Liver (tissue), 3 donors: ENCODE measurements at regions not wholly inside any gene's neighbourhood (a gene's known extent, or its start where the extent isn't known, plus 50 kb on each side); places are given as distances from the start of the nearest gene placed in this dataset.

Experiments
- EGR1 ChIP-seq, 2 donors: IDR thresholded peaks; 2 replicates each; pipeline ENCODE4 v1.6.1; 2016 to 2018; ENCODE audit warnings: antibody characterized with exemption in 2 of 2, low read depth in 2 of 2
- FOXA1 ChIP-seq: IDR thresholded peaks from 2 replicates; pipeline ENCODE4 v1.6.1; 2016; ENCODE audit warnings: antibody characterized with exemption
- HNF4G ChIP-seq: IDR thresholded peaks from 2 replicates; pipeline ENCODE4 v1.6.1; 2016; ENCODE audit warnings: antibody characterized with exemption
- JUND ChIP-seq, 2 donors: IDR thresholded peaks; 2 replicates each; pipeline ENCODE4 v1.6.1; 2016; ENCODE audit warnings: antibody characterized with exemption in 2 of 2
- NR2F2 ChIP-seq: IDR thresholded peaks from 2 replicates; pipeline ENCODE4 v1.6.1; 2016; ENCODE audit warnings: antibody characterized with exemption
- RAD21 ChIP-seq, 2 donors: IDR thresholded peaks; 2 replicates each; pipeline ENCODE4 v1.6.1; 2016; ENCODE audit warnings: antibody characterized with exemption in 2 of 2, mild to moderate bottlenecking in 2 of 2
- RXRA ChIP-seq, 2 donors: IDR thresholded peaks; 2 replicates each; pipeline ENCODE4 v1.6.1; 2017 to 2018; ENCODE audit warnings: antibody characterized with exemption in 2 of 2, mild to moderate bottlenecking in 1 of 2
- SP1 ChIP-seq: IDR thresholded peaks from 2 replicates; pipeline ENCODE4 v1.6.1; 2018; ENCODE audit warnings: antibody characterized with exemption, mild to moderate bottlenecking
- TAF1 ChIP-seq: conservative IDR thresholded peaks from 2 replicates; pipeline ENCODE4 v1.6.1; 2016; ENCODE audit warnings: antibody characterized with exemption, mild to moderate bottlenecking
- YY1 ChIP-seq: IDR thresholded peaks from 2 replicates; pipeline ENCODE4 v1.6.1; 2016; ENCODE audit warnings: antibody characterized with exemption, mild to moderate bottlenecking
- TF ChIP-seq, protein P1 (sequence below): fragments of 150-350 bp; IDR thresholded peaks from 2 replicates; pipeline ENCODE4 v1.5.1; 2017; ENCODE audit warnings: improper control_type of control experiment, low read depth, low read length; ENCODE audit not compliant: missing input control
- TF ChIP-seq, protein P2 (sequence below): IDR thresholded peaks from 2 replicates; pipeline ENCODE4 v1.6.1; 2016; ENCODE audit warnings: antibody characterized with exemption
- TF ChIP-seq, protein P3 (sequence below): IDR thresholded peaks from 2 replicates; pipeline ENCODE4 v1.6.1; 2016; ENCODE audit warnings: antibody characterized with exemption, mild to moderate bottlenecking
- TF ChIP-seq, protein P4 (sequence below): IDR thresholded peaks from 2 replicates; pipeline ENCODE4 v1.6.1; 2016; ENCODE audit warnings: antibody characterized with exemption
- donor health status: healthy.
- donor health status: healthy.

DNA sequence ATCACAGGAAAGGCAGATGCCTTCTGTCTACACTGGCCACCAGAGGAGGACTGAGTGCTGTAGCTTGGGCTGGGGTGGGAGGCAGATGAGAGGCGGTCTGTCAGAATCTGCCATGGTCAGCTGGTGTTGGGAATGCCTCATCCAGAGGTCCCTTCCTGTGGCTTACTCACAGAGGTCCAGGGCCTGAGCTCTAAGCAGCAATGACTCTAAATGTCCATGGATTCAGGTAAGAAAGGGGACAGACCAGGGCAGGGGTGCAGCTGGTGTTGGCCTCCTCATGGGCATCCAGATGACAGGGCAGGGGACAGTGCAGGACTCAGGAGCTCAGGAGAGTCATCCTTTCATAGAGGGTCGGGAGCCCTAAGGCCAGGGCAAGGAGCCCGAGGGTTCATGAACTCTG is 165.0 kb downstream of the ICE1 start:
- TF ChIP-seq, protein P1, sequence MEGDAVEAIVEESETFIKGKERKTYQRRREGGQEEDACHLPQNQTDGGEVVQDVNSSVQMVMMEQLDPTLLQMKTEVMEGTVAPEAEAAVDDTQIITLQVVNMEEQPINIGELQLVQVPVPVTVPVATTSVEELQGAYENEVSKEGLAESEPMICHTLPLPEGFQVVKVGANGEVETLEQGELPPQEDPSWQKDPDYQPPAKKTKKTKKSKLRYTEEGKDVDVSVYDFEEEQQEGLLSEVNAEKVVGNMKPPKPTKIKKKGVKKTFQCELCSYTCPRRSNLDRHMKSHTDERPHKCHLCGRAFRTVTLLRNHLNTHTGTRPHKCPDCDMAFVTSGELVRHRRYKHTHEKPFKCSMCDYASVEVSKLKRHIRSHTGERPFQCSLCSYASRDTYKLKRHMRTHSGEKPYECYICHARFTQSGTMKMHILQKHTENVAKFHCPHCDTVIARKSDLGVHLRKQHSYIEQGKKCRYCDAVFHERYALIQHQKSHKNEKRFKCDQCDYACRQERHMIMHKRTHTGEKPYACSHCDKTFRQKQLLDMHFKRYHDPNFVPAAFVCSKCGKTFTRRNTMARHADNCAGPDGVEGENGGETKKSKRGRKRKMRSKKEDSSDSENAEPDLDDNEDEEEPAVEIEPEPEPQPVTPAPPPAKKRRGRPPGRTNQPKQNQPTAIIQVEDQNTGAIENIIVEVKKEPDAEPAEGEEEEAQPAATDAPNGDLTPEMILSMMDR = no peak
- TF ChIP-seq, protein P2, sequence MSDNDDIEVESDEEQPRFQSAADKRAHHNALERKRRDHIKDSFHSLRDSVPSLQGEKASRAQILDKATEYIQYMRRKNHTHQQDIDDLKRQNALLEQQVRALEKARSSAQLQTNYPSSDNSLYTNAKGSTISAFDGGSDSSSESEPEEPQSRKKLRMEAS = no peak
- TF ChIP-seq SP1 (no peak), FOXA1 (no peak), EGR1 (IDR thresholded peaks at IDR 0.05; ENCODE audit: low read depth in 2 of 2) (no peak), NR2F2 (no peak), HNF4G (no peak), JUND (IDR thresholded peaks at IDR 0.05) (no peak), RAD21 (IDR thresholded peaks at IDR 0.05) (no peak), YY1 (no peak), TAF1 (no peak), RXRA (IDR thresholded peaks at IDR 0.05) (no peak)
- TF ChIP-seq, protein P3, sequence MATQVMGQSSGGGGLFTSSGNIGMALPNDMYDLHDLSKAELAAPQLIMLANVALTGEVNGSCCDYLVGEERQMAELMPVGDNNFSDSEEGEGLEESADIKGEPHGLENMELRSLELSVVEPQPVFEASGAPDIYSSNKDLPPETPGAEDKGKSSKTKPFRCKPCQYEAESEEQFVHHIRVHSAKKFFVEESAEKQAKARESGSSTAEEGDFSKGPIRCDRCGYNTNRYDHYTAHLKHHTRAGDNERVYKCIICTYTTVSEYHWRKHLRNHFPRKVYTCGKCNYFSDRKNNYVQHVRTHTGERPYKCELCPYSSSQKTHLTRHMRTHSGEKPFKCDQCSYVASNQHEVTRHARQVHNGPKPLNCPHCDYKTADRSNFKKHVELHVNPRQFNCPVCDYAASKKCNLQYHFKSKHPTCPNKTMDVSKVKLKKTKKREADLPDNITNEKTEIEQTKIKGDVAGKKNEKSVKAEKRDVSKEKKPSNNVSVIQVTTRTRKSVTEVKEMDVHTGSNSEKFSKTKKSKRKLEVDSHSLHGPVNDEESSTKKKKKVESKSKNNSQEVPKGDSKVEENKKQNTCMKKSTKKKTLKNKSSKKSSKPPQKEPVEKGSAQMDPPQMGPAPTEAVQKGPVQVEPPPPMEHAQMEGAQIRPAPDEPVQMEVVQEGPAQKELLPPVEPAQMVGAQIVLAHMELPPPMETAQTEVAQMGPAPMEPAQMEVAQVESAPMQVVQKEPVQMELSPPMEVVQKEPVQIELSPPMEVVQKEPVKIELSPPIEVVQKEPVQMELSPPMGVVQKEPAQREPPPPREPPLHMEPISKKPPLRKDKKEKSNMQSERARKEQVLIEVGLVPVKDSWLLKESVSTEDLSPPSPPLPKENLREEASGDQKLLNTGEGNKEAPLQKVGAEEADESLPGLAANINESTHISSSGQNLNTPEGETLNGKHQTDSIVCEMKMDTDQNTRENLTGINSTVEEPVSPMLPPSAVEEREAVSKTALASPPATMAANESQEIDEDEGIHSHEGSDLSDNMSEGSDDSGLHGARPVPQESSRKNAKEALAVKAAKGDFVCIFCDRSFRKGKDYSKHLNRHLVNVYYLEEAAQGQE = no peak
- TF ChIP-seq, protein P4, sequence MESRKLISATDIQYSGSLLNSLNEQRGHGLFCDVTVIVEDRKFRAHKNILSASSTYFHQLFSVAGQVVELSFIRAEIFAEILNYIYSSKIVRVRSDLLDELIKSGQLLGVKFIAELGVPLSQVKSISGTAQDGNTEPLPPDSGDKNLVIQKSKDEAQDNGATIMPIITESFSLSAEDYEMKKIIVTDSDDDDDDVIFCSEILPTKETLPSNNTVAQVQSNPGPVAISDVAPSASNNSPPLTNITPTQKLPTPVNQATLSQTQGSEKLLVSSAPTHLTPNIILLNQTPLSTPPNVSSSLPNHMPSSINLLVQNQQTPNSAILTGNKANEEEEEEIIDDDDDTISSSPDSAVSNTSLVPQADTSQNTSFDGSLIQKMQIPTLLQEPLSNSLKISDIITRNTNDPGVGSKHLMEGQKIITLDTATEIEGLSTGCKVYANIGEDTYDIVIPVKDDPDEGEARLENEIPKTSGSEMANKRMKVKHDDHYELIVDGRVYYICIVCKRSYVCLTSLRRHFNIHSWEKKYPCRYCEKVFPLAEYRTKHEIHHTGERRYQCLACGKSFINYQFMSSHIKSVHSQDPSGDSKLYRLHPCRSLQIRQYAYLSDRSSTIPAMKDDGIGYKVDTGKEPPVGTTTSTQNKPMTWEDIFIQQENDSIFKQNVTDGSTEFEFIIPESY = no peak
